SK-N-SH (cell line): ENCODE measurements at regions not wholly inside any gene's neighbourhood (a gene's known extent, or its start where the extent isn't known, plus 50 kb on each side); places are given as distances from the start of the nearest gene placed in this dataset.

Source experiments
- CTCF ChIA-PET: fragments of 300-600, 350-600 bp; formaldehyde crosslinking; extraction: SDS; loops from one replicate; lab custom pipeline; 2021; lab: Yijun Ruan, JAX
- POLR2A ChIA-PET: fragments of 350-600 bp; sonication (Branson Sonifier 250); formaldehyde crosslinking; extraction: SDS; loops from one replicate; lab custom pipeline; 2020; ENCODE audit warnings: antibody characterized with exemption, inconsistent platforms; lab: Yijun Ruan, JAX
- DNase-seq: peaks from one replicate; pipeline ENCODE4 v3.0.0; 2012
- H2AFZ ChIP-seq: fragments of 200-600 bp; sonication (generic); 2 replicates; pipeline ENCODE4 v1.8.1; 2016; ENCODE audit warnings: antibody characterized with exemption, mild to moderate bottlenecking, low read depth
- H3F3A ChIP-seq: fragments of 200-600 bp; sonication (generic); replicated peaks from 2 replicates; pipeline ENCODE3; 2016; ENCODE audit warnings: antibody characterized with exemption, mild to moderate bottlenecking; ENCODE audit not compliant: insufficient read depth
- H3K27ac ChIP-seq, 2 experiments: fragments of 200-500 bp in 1 of 2; fragments of 200-600 bp in 1 of 2; sonication (Bioruptor generic) in 1 of 2; sonication (generic), shearing (Covaris generic) in 1 of 2; 2 replicates each; pipeline versions ENCODE4 v1.5.1 to v1.6.1; 2014 to 2016; ENCODE audit warnings: low read depth in 2 of 2, inconsistent platforms in 1 of 2, low read length in 1 of 2, mild to moderate bottlenecking in 1 of 2, mixed read lengths in 1 of 2
- H3K27me3 ChIP-seq: fragments of 200-600 bp; sonication (generic), shearing (Covaris generic); 2 replicates; pipeline ENCODE4 v1.6.1; 2016; ENCODE audit warnings: mixed run types; ENCODE audit not compliant: insufficient read depth
- H3K36me3 ChIP-seq, 2 experiments: fragments of 200-500 bp in 1 of 2; fragments of 200-600 bp in 1 of 2; sonication (Bioruptor generic) in 1 of 2; sonication (generic) in 1 of 2; replicated peaks in 1 of 2; 2 replicates each; pipeline versions ENCODE3 to v1.5.1; 2014 to 2016; ENCODE audit warnings: low read length in 1 of 2, mild to moderate bottlenecking in 1 of 2; ENCODE audit not compliant: insufficient read depth in 2 of 2, control insufficient read depth in 1 of 2
- H3K4me1 ChIP-seq, 2 experiments: fragments of 200-500 bp in 1 of 2; fragments of 200-600 bp in 1 of 2; sonication (Bioruptor generic) in 1 of 2; sonication (generic), shearing (Covaris generic) in 1 of 2; 2 replicates each; pipeline versions ENCODE4 v1.5.1 to v1.6.1; 2014 to 2016; ENCODE audit warnings: low read depth in 1 of 2, low read length in 1 of 2, mixed run types in 1 of 2; ENCODE audit not compliant: insufficient read depth in 2 of 2, control insufficient read depth in 1 of 2
- H3K4me2 ChIP-seq: fragments of 200-600 bp; sonication (generic), shearing (Covaris generic); 2 replicates; pipeline ENCODE4 v1.6.1; 2017; ENCODE audit warnings: mixed run types
- H3K4me3 ChIP-seq, 2 experiments: fragments of 200-500 bp in 1 of 2; fragments of 200-600 bp in 1 of 2; sonication (Bioruptor generic) in 1 of 2; sonication (generic), shearing (Covaris generic) in 1 of 2; 2 replicates each; pipeline versions ENCODE4 v1.5.1 to v1.8.1; 2014 to 2016; ENCODE audit warnings: low read depth in 2 of 2, inconsistent platforms in 1 of 2, low read length in 1 of 2, mild to moderate bottlenecking in 1 of 2, mixed read lengths in 1 of 2, moderate library complexity in 1 of 2
- H3K79me2 ChIP-seq: fragments of 200-600 bp; sonication (generic); 2 replicates; pipeline ENCODE4 v1.8.1; 2017; ENCODE audit warnings: mild to moderate bottlenecking; ENCODE audit not compliant: insufficient read depth
- H3K9ac ChIP-seq: fragments of 200-600 bp; sonication (generic); 2 replicates; pipeline ENCODE4 v1.6.1; 2017; ENCODE audit warnings: mixed run types
- H3K9me2 ChIP-seq: fragments of 200-600 bp; sonication (generic); 2 replicates; pipeline ENCODE4 v1.6.1; 2017; ENCODE audit warnings: mixed run types
- H3K9me3 ChIP-seq: fragments of 200-600 bp; sonication (generic); 2 replicates; pipeline ENCODE4 v1.6.1; 2017; ENCODE audit warnings: mixed run types, mild to moderate bottlenecking, moderate library complexity
- H4K20me1 ChIP-seq: fragments of 200-600 bp; sonication (generic); 2 replicates; pipeline ENCODE4 v1.6.1; 2017; ENCODE audit warnings: mild to moderate bottlenecking, mixed run types; ENCODE audit not compliant: insufficient read depth
- CTCF ChIP-seq: fragments of 200-600 bp; sonication (generic); IDR thresholded peaks from 2 replicates; pipeline ENCODE4 v1.6.1; 2017; ENCODE audit warnings: antibody characterized with exemption, mild to moderate bottlenecking, moderate library complexity
- EP300 ChIP-seq, 2 experiments: IDR thresholded peaks; 2 replicates each; pipeline versions ENCODE4 v1.4.0 to v1.6.1; 2012; ENCODE audit warnings: borderline replicate concordance in 1 of 2, low read depth in 1 of 2, low read length in 1 of 2
- FOXJ3 ChIP-seq: sonication (generic); formaldehyde crosslinking; IDR thresholded peaks from 2 replicates; pipeline ENCODE4 v1.5.1; 2020; ENCODE audit warnings: mild to moderate bottlenecking, missing genetic modification reagents
- FOXM1 ChIP-seq: IDR thresholded peaks from 2 replicates; pipeline ENCODE4 v1.4.0; 2012; ENCODE audit warnings: low read depth, mild to moderate bottlenecking
- GABPA ChIP-seq: IDR thresholded peaks from 2 replicates; pipeline ENCODE4 v1.4.0; 2012; ENCODE audit warnings: low read depth, mild to moderate bottlenecking
- JUND ChIP-seq: IDR thresholded peaks from 2 replicates; pipeline ENCODE4 v1.4.0; 2012
- MXI1 ChIP-seq: IDR thresholded peaks from 2 replicates; pipeline ENCODE4 v1.6.1; 2012; ENCODE audit warnings: mild to moderate bottlenecking, low read depth, low read length, improper control_type of control experiment
- NFIC ChIP-seq: IDR thresholded peaks from 2 replicates; pipeline ENCODE4 v1.4.0; 2012; ENCODE audit warnings: borderline replicate concordance
- POLR2AphosphoS5 ChIP-seq: IDR thresholded peaks from 2 replicates; pipeline ENCODE4 v1.6.1; 2012; ENCODE audit warnings: low read depth, low read length
- RAD21 ChIP-seq: IDR thresholded peaks from 2 replicates; pipeline ENCODE4 v1.6.1; 2012; ENCODE audit warnings: mild to moderate bottlenecking, low read length
- RFX5 ChIP-seq: IDR thresholded peaks from 2 replicates; pipeline ENCODE4 v1.6.1; 2012; ENCODE audit warnings: mild to moderate bottlenecking, improper control_type of control experiment, low read length
- RXRA ChIP-seq: IDR thresholded peaks from 2 replicates; pipeline ENCODE4 v1.4.0; 2012; ENCODE audit warnings: low read depth, mild to moderate bottlenecking, borderline replicate concordance
- SIN3A ChIP-seq: IDR thresholded peaks from 2 replicates; pipeline ENCODE4 v1.6.1; 2012; ENCODE audit warnings: low read depth, mild to moderate bottlenecking, low read length, moderate library complexity, borderline replicate concordance
- SMC3 ChIP-seq: IDR thresholded peaks from 2 replicates; pipeline ENCODE4 v1.6.1; 2012; ENCODE audit warnings: low read depth, low read length, improper control_type of control experiment
- TCF12 ChIP-seq: IDR thresholded peaks from 2 replicates; pipeline ENCODE4 v1.4.0; 2012
- YY1 ChIP-seq: IDR thresholded peaks from 2 replicates; pipeline ENCODE4 v1.4.0; 2012; ENCODE audit warnings: low read depth, mild to moderate bottlenecking
- WGBS: methylation state at CpG from one replicate; pipeline ENCODE4 v1.1.6; 2017; ENCODE audit warnings: low lambda C conversion rate; 5-methylcytosine and 5-hydroxymethylcytosine counted together
- TF ChIP-seq, protein P1 (sequence below): fragments of 150-350 bp; IDR thresholded peaks from 2 replicates; pipeline ENCODE4 v1.6.1; 2016; ENCODE audit warnings: mild to moderate bottlenecking, low read depth, low read length

DNA sequence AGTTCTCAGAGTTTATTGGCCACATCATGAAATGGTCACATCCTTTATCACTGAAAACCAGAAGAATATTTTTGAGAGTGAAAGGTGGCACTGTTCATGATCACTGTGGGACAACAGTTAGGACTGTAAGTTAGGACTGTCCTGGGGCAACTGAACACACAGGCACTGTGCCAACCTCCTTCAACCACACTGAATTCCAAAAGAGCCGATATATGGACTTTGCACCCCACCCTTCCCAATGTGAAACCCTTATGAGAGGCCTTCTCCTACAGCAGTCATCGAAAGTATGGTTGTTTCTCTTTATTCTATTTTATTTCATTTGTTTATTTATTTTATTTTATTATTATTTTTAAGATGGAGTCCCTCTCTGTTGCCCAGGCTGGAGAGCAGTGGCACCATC is 353.5 kb downstream of the TOX3 start:
- Histone ChIP-seq H2AFZ (no peak overlapping the region), H3K9ac (no peak overlapping the region), H3K4me2 (peak overlapping the region; percentile 29; the same call in 1 of the 2 replicates), H3F3A (no peaks in the 10 kb centered on the region), H3K27ac (no peak overlapping the region), H3K36me3 (no peaks in the 10 kb centered on the region), H3K27me3 (no peaks in the 10 kb centered on the region), H3K79me2 (no peaks in the 10 kb centered on the region), H3K9me2 (no peaks in the 10 kb centered on the region), H3K9me3 (no peaks in the 10 kb centered on the region), H3K4me3 (peak overlapping the region in 1 of 2 experiments; percentile 9; a peak in 1 of 4 replicates), H3K4me1 (no peaks in the 10 kb centered on the region; a peak in 1 of 4 replicates), H4K20me1 (no peaks in the 10 kb centered on the region)
- ChIA-PET CTCF (interaction anchor here (0.7 to 4.4 kb wide), 2 partner anchors 719 to 829 kb away, joined by 3 to 115 read pairs; no protein-coding TSS in a partner anchor), POLR2A (no interaction called here)
- WGBS, result 7% methylated on average over 2 of the region's 2 CpGs
- no peak for DNase-seq
- TF ChIP-seq GABPA, result no peak

DNA sequence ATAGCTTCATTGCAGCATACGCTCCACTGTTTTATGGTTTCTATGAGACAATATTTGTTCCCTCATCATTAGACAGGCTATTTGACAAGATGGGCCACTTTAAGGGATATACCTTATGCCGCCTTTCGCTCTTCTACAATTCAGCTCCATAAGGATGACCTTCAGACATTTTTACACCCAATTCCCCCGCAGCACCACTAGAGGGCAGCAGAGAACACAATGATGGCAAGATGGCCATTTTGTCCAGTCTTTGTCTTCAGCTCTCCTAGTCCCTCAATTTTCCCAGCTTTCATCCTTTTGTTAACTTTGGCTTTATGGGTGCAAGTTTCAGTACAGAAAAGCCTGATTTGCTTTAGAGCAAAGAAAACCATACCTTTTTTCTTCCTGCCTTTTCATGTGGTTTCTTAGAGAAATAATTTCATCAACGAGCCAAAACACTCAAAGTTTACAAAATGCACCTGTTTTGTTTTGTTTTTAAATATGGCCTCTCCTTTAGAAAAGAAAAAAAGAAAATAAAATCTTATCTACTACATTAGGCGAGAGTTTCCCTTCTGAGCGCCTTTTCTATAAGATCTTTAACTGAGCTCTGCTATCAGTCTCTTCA is 355.3 kb downstream of the TOX3 start:
- Histone ChIP-seq H3K9me3 (no peaks in the 10 kb centered on the region), H3K9me2 (no peaks in the 10 kb centered on the region), H3F3A (no peaks in the 10 kb centered on the region), H3K79me2 (no peaks in the 10 kb centered on the region), H3K27me3 (no peaks in the 10 kb centered on the region), H3K36me3 (no peaks in the 10 kb centered on the region), H4K20me1 (no peaks in the 10 kb centered on the region), H2AFZ (peak overlapping the region; percentile 20; the same call in 1 of the 2 replicates), H3K4me3 (peak overlapping the region in 1 of 2 experiments; percentile 37; a peak in 1 of 4 replicates), H3K4me2 (no peak overlapping the region), H3K4me1 (no peaks in the 10 kb centered on the region; a peak in 1 of 4 replicates), H3K27ac (no peak overlapping the region), H3K9ac (no peak overlapping the region)
- peak; percentile 90 for TF ChIP-seq RAD21
- peak; percentile 63; the same call in 1 of the 2 replicates for TF ChIP-seq YY1
- TF ChIP-seq POLR2AphosphoS5, result no peak
- TF ChIP-seq CTCF, result peak; percentile 87
- TF ChIP-seq RXRA, result no peak
- peak; percentile 86 for TF ChIP-seq SMC3
- TF ChIP-seq NFIC, result no peak
- CTCF ChIA-PET, result interaction anchor here (0.6 to 4.4 kb wide), 49 partner anchors 9 to 1092 kb away, joined by 3 to 115 read pairs (median 4); no protein-coding TSS in a partner anchor
- WGBS, result 38% methylated on average over 7 of the region's 7 CpGs
- POLR2A ChIA-PET, result no interaction called here
- peak; percentile 46 for DNase-seq

DNA sequence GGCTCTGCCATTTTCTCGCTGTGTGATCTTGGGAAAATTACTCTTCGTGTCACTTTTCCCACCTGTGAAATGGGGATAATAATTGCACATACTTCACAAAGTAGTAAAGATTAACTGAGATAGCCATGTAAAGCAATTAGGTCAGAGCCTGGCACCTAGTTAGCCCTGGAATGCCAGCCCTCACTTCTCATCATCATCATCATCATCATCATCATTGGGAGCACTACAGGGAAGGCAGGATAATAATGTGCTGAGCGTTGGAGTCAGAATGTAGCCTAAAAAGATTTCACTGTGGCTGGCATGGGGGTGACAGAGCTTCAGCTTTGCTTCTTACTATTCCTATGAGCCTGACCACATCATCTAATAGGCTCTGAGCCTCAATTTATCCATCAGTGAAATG is 362.6 kb downstream of the TOX3 start:
- DNase-seq, result no peak
- Histone ChIP-seq H4K20me1 (no peaks in the 10 kb centered on the region), H3K79me2 (no peaks in the 10 kb centered on the region), H3F3A (no peaks in the 10 kb centered on the region), H3K4me1 (no peaks in the 10 kb centered on the region), H3K9ac (no peak overlapping the region), H3K9me2 (no peaks in the 10 kb centered on the region), H3K4me2 (no peak overlapping the region), H2AFZ (no peak overlapping the region), H3K27ac (no peak overlapping the region), H3K27me3 (no peaks in the 10 kb centered on the region), H3K9me3 (no peaks in the 10 kb centered on the region), H3K36me3 (no peaks in the 10 kb centered on the region), H3K4me3 (no peak overlapping the region)
- POLR2A ChIA-PET, result no interaction called here
- 3% methylated on average over 3 of the region's 3 CpGs for WGBS
- CTCF ChIA-PET, result interaction anchor here (1.6 kb wide), 1 partner anchor 728 kb away, joined by 5 read pairs; no protein-coding TSS in a partner anchor
- TF ChIP-seq FOXJ3 (no peak), EP300 (IDR thresholded peaks at IDR 0.05; ENCODE audit: borderline replicate concordance in 1 of 2, low read depth in 1 of 2, low read length in 1 of 2) (no peak), RXRA (no peak), TCF12 (no peak), FOXM1 (no peak), RFX5 (no peak), SIN3A (no peak), POLR2AphosphoS5 (no peak), CTCF (no peak), JUND (no peak), SMC3 (no peak), MXI1 (no peak)
- TF ChIP-seq, protein P1, sequence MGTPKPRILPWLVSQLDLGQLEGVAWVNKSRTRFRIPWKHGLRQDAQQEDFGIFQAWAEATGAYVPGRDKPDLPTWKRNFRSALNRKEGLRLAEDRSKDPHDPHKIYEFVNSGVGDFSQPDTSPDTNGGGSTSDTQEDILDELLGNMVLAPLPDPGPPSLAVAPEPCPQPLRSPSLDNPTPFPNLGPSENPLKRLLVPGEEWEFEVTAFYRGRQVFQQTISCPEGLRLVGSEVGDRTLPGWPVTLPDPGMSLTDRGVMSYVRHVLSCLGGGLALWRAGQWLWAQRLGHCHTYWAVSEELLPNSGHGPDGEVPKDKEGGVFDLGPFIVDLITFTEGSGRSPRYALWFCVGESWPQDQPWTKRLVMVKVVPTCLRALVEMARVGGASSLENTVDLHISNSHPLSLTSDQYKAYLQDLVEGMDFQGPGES, result no peak
